SHP77 treated with DMSO at 0.1 percent for 48 hours (cell line): ENCODE measurements at regions not wholly inside any gene's neighbourhood (a gene's known extent, or its start where the extent isn't known, plus 50 kb on each side); places are given as distances from the start of the nearest gene placed in this dataset.

Experiments used
- DNase-seq: peaks from one replicate; lab custom pipeline; 2025; lab: John Stamatoyannopoulos, UW

GRCh38 chr3:180185650-180186049, 148.9 kb upstream of the PEX5L start:
- no peak for DNase-seq

DNA sequence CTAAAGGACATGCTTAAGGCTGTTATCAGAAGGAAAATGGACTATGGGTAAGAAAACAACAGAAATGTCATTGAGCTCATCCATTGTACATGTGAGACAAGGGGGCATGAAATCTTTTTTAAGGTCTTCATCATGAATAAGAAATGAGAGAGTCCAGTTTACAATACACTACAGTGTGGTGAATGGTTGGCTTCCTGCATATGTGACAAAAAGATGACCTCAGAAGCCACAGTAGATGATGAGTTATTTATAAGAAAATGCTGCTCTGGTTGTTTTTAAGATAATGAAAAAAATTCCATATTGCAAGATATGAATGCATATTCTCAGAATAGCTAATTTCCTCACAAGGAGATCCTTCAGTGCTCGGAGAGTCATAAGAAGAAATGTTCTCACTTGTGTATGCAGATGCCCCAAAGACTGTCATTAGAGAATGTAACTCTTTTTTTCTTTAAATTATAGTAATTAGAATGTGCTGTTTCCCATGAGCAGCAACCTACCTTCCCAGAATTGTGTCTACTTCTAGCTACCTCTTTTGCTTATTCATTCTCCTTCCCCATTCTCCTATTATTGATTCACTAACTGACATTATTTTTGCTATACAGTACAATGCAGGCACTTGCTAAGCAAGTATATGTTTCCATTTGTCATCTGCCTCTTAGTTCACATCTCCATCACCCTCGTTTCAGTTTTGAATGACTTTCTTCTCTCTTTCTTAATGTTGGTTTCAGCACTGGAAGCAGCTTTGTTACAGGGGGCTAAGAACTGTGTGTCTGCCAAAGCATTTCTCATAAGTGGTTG, 152.0 kb upstream of the PEX5L start:
- DNase-seq, result no peak

- no peak for DNase-seq
These were observed 152.5 kb upstream of the PEX5L start for GRCh38 chr3:180189310-180189648.

GRCh38 chr3:180196658-180197057, 159.9 kb upstream of the PEX5L start:
- no peak for DNase-seq

DNA sequence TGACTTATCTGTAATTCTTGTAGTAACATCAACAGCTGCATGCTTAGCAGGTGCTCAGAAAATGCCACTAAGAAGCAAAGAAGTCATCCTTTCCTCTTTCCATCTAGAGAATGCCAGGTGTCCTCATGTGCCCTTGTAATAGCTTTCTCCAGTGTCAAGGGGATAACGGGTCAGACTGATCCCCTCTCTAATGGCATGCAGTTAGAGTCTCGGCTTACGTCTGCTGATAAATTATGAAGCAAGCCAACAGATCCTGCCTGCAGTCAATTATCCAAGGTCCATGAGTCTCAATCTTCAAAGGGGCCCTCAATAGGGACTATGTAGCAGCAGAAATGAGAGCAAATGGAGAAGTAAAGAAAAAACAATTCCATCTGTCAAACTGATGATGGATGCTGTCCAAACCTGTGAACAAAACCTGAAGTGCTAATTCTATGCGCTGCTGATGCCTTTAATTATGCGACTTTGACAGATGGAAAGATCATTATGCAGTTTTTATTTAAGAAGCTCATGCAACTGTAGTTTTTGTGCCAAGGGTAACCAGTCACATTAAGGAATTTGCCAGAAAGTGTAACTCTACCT, 162.8 kb upstream of the PEX5L start:
- DNase-seq, result no peak

- DNase-seq, result no peak
These were observed 179.1 kb upstream of the PEX5L start for GRCh38 chr3:180215866-180216265.

DNA sequence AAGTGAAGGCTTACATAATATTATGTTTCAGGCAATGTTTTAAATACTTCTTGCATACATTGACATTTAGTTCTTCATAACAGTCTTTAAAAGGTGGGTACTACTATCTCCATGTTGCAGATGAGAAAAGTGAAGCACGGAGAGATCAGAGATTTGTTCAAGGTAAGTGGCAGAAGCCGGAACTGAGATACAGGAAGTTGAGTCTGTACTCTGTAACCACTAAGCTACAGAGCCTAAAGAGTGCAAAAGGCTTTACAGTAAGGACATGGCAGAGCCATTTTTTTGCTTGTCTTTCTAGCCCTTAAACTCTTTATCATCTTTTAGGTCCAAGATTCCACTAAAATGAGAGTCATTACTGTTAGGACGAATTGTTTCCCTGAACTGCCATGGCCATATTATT, 186.5 kb upstream of the PEX5L start:
- DNase-seq, result no peak

DNA sequence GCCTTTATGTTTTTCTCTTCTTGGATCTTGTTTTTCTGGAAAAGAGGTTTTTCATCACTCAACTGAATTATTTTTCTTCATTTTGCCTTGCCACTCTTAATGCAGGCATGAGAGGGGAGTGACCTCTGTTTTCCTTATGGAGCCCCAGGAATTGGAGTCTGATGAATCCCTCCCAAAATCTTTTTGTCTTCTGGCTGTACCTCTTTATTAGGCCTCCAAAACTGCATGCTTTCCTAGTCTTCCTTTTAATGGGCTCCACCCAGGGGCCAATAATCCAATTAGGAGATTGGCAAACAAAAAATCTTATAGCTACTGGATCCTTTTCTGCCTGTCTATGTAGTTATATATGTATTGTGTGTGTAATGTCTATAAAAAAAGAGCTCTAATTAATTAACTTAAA, 192.4 kb upstream of the PEX5L start:
- DNase-seq, result no peak

DNA sequence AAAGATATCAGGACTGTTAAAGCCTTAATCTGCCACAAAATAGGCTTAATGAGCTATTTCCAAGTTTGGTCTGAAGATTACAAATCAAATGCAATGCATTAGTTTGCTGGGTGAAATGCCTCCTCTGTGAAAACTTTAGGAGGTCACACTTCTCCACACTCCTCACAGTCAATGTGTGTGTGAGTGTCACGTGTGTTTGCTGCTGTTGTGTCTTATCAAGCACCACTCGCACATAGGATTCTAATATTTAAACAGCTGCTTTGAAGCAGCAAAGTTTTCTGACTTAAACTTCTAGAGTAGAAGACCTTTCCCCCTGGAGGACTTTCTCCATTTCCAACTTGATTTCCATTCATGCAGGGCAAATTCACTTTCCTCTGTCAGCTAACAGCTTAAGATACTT, 203.2 kb upstream of the PEX5L start:
- DNase-seq, result no peak

GRCh38 chr3:180246688-180247195, 210.0 kb upstream of the PEX5L start:
- no peak for DNase-seq

GRCh38 chr3:180250172-180250571, 213.4 kb upstream of the PEX5L start:
- no peak for DNase-seq

DNA sequence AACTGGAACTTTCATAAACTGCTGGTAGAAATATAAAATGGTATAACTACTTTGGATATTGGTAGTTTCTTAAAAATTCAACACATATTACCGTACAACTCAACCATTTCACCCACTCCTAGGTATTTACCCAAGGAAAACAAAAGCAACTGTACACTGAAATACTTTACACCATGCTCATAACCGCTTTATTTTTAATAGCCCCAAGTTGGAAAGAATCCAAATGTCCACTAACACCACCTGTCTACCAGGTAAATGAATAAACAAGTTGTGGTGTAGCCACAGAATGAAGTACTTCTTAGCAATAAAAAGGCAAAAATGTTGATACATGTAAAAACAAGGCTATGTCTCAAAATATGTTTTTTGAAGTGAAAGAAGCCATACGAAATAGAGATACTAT, 215.9 kb upstream of the PEX5L start:
- DNase-seq, result peak; percentile 39

DNA sequence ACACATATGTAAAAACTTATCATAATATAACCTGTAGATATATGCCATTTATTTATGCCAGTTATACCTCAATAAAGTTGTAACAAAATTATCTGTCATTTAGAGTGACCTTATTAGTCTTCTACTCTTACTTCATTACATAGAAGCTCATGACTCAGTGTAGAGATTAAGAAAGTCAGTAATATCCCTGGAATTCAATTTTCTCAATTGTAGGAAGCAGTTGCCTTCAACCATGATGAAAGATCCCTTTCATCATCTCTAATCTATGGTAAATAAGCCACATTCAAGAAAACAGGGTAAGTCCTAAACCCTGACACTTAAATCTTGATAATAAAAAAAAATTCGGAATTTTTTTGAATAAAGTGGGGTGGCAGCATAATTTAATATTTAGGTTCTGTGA, 216.5 kb upstream of the PEX5L start:
- DNase-seq, result no peak

DNA sequence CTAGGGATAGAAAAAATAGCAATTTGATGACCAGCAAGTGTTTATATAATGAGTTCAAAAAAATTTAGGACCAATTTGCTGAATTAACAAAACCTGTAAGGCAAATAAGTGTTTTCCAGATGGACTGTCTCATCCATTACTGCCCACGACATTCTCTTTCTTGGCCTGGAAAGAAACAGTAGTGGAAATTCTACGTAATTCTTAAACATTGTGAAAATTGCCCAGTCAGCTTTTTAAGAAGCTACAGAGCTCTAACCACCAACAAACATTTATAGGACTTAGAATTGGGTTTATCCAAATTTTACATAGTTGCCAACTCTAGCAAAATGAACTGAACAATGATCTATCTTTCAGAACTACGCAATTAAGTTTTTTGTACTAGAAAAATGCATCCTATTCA, 227.7 kb upstream of the PEX5L start:
- DNase-seq, result no peak

- no peak for DNase-seq
These were observed 228.8 kb upstream of the PEX5L start for GRCh38 chr3:180265551-180265950.

DNA sequence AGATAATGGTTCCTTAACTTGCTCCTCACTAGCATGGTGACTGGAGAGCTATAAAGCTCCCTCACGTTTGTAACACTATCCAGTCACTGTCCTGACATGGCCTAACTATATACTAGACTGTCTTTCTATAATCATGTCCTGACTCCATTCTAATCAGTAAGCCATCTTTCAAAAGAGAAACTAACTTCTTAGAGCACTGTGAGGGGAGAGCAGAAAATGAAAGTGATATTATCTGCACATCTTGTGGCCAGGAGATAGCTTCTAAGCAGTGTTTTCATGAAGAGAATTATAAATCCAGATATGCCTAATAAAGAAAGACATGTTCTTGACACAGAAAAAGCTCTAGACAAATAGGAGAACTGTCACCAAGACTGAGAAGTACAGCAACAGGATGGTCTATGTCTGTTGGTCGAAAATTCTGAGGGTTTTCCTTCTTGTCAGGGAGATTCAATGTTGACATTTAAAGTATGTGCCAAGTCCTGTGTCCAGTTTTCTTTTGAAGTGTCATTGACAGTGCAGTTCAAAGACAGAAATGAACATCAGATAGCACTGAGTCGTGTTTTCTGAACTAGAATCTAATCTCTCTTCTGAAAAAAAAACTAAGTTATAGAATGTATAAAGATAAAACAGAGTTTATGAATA, 230.6 kb upstream of the PEX5L start:
- no peak for DNase-seq

GRCh38 chr3:180274536-180274935, 237.8 kb upstream of the PEX5L start:
- DNase-seq, result no peak

- DNase-seq, result no peak
These were observed 238.4 kb upstream of the PEX5L start for GRCh38 chr3:180275176-180275575.

- no peak for DNase-seq
These were observed 240.3 kb upstream of the PEX5L start for GRCh38 chr3:180277041-180277440.

GRCh38 chr3:180278583-180279188, 241.9 kb upstream of the PEX5L start:
- no peak for DNase-seq

- no peak for DNase-seq
These were observed 243.8 kb upstream of the PEX5L start for GRCh38 chr3:180280555-180280954.

GRCh38 chr3:180282386-180282785, 245.6 kb upstream of the PEX5L start:
- DNase-seq, result no peak

DNA sequence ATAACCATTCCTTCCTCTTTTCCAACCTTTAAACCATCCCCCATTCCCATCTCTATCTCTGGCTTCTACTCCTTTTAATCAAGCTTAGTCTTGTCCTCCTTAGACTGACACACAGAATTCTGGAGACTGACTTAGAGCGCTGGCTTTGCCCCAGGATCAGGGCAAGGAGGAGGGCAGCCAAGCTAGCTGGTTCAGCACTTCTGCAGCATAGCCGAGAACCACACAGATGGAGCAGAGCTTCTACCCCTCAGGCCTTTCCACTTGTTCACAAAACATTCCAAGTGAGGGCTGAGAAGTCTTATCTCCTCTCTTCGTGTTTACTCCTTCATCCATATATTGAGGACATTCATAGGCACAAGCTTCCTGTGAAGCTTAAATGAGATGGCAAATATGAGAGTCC, 246.5 kb upstream of the PEX5L start:
- DNase-seq, result no peak
